ENCODE measurements at regions not wholly inside any gene's neighbourhood (a gene's known extent, or its start where the extent isn't known, plus 50 kb on each side); places are given as distances from the start of the nearest gene placed in this dataset.

DNA sequence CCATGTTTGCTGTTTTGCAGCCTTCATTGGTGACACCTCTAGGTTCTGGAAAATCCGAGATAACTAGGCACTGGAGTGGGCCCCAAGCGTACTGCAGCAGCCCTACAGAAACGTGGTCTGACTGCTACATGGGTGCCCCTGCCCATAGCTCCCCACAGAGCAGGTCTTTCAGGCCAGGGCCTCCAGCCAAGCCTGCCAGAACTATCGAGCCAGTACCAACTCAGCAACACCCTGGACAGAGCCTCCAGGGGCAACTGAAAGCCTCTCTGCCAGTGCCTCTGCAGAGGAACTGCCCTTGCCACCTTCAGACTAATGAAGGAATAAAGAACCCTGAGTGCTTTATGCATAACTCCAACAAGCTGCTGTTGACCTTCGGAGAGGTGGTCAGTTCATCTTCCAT is 111.1 kb upstream of the PPP3CA start:
- TF ChIP-seq CTCF (IDR thresholded peaks at IDR 0.05) (no peak), POLR2A (IDR thresholded peaks at IDR 0.05) (no peak), EP300 (IDR thresholded peaks at IDR 0.05) (no peak)

Data from suprapubic skin (tissue), 3 donors.